ENCODE measurements at regions not wholly inside any gene's neighbourhood (a gene's known extent, or its start where the extent isn't known, plus 50 kb on each side); places are given as distances from the start of the nearest gene placed in this dataset.

GRCh38 chrX:139204571-139204897, 326.0 kb upstream of the F9 start:
- BruUV-seq (replicated peaks) = TSS peak; percentile 40
- CTCF ChIA-PET = no interaction called here

GRCh38 chrX:139203651-139204570, 326.6 kb upstream of the F9 start:
- TF ChIP-seq EZH2phosphoT487 (IDR thresholded peaks at IDR 0.05; ENCODE audit: borderline replicate concordance, low read length) (no peak), EZH2 (IDR thresholded peaks at IDR 0.05; ENCODE audit: low read length, unreplicated experiment) (no peak), CTCF (conservative IDR thresholded peaks at IDR 0.05; ENCODE audit: low read depth, low read length) (peak; percentile 41)
- Histone ChIP-seq H3K27me3 (ENCODE audit: low read length) (no peaks in the 10 kb centered on the region), H3K4me1 (ENCODE audit: insufficient read depth, low read length) (peaks cover 34% of the 10 kb centered on the region), H2AFZ (ENCODE audit: low read length) (peak overlapping the region; percentile 87), H3K9me2 (replicated peaks; ENCODE audit: low read length) (no peaks in the 10 kb centered on the region), H3K36me3 (ENCODE audit: low read depth, low read length) (no peaks in the 10 kb centered on the region), H3K27ac (ENCODE audit: low read length) (no peak overlapping the region), H3K79me2 (ENCODE audit: low read length) (no peaks in the 10 kb centered on the region), H3K4me3 (ENCODE audit: low read length) (peak overlapping the region; percentile 75), H3K9ac (ENCODE audit: low read length) (peak overlapping the region; percentile 45; the same call in 1 of the 2 replicates), H3K4me2 (ENCODE audit: low read length) (peak overlapping the region; percentile 85), H3F3A (ENCODE audit: low read length, unreplicated experiment) (peaks cover 10% of the 10 kb centered on the region), H3K9me3 (ENCODE audit: low read length) (no peaks in the 10 kb centered on the region), H4K20me1 (ENCODE audit: low read length) (no peaks in the 10 kb centered on the region)
- ATAC-seq (peak; percentile 18), DNase-seq (peak; percentile 26)
- ChIA-PET CTCF (no interaction called here), POLR2A (ENCODE audit: unreplicated experiment) (interaction anchor here (0.6 kb wide), 1 partner anchor 782 kb away, joined by 5 read pairs; no protein-coding TSS in a partner anchor)
- intact Hi-C loops (cut with micrococcal nuclease) = loop anchor here (5.0 to 10.0 kb wide), 4 partner anchors 351 to 533 kb away; no protein-coding TSS in a partner anchor
- no TSS peak for BruUV-seq (replicated peaks)

More at GRCh38 chrX:139204571-139204897, 326.0 kb upstream of the F9 start:
- Histone ChIP-seq H3K9me2 (replicated peaks; ENCODE audit: low read length) (no peaks in the 10 kb centered on the region), H3K9ac (ENCODE audit: low read length) (peak overlapping the region; percentile 45; the same call in 1 of the 2 replicates), H3K27me3 (ENCODE audit: low read length) (no peaks in the 10 kb centered on the region), H3K4me1 (ENCODE audit: insufficient read depth, low read length) (peaks cover 33% of the 10 kb centered on the region), H2AFZ (ENCODE audit: low read length) (peak overlapping the region; percentile 87), H3K36me3 (ENCODE audit: low read depth, low read length) (no peaks in the 10 kb centered on the region), H4K20me1 (ENCODE audit: low read length) (no peaks in the 10 kb centered on the region), H3K4me2 (ENCODE audit: low read length) (peak overlapping the region; percentile 85), H3K9me3 (ENCODE audit: low read length) (no peaks in the 10 kb centered on the region), H3K27ac (ENCODE audit: low read length) (no peak overlapping the region), H3K4me3 (ENCODE audit: low read length) (peak overlapping the region; percentile 75), H3F3A (ENCODE audit: low read length, unreplicated experiment) (peaks cover 10% of the 10 kb centered on the region), H3K79me2 (ENCODE audit: low read length) (no peaks in the 10 kb centered on the region)
- POLR2A ChIA-PET (ENCODE audit: unreplicated experiment) = interaction anchor here (1.0 kb wide), 1 partner anchor 10 kb away, joined by 7 read pairs; no protein-coding TSS in a partner anchor
- intact Hi-C loops (cut with micrococcal nuclease) = loop anchor here (5.0 to 10.0 kb wide), 4 partner anchors 350 to 533 kb away; no protein-coding TSS in a partner anchor
- DNase-seq = no peak
- TF ChIP-seq CTCF (conservative IDR thresholded peaks at IDR 0.05; ENCODE audit: low read depth, low read length) = no peak
- TF ChIP-seq EZH2 (IDR thresholded peaks at IDR 0.05; ENCODE audit: low read length, unreplicated experiment) = no peak
- TF ChIP-seq EZH2phosphoT487 (IDR thresholded peaks at IDR 0.05; ENCODE audit: borderline replicate concordance, low read length) = no peak
- ATAC-seq = no peak; the same call in 1 of the 2 replicates
